Ishikawa (cell line): ENCODE measurements at regions not wholly inside any gene's neighbourhood (a gene's known extent, or its start where the extent isn't known, plus 50 kb on each side); places are given as distances from the start of the nearest gene placed in this dataset.

Experiments
- CEBPB ChIP-seq: IDR thresholded peaks from 2 replicates; pipeline ENCODE4 v1.6.1; 2012
- CREB1 ChIP-seq: IDR thresholded peaks from 2 replicates; pipeline ENCODE4 v1.6.1; 2012; ENCODE audit warnings: low read depth
- EGR1 ChIP-seq: IDR thresholded peaks from 2 replicates; pipeline ENCODE4 v1.6.1; 2012
- FOXM1 ChIP-seq: IDR thresholded peaks from 2 replicates; pipeline ENCODE4 v1.6.1; 2012; ENCODE audit warnings: low read depth, borderline replicate concordance
- MAX ChIP-seq: IDR thresholded peaks from 2 replicates; pipeline ENCODE4 v1.6.1; 2012
- TAF1 ChIP-seq: IDR thresholded peaks from 2 replicates; pipeline ENCODE4 v1.6.1; 2012; ENCODE audit warnings: low read depth, mild to moderate bottlenecking

- TF ChIP-seq CEBPB: no peak
- no peak for TF ChIP-seq FOXM1
- TF ChIP-seq EGR1: no peak
- TF ChIP-seq TAF1: no peak
- no peak for TF ChIP-seq CREB1
- TF ChIP-seq MAX: no peak
Measured at GRCh38 chr5:117107859-117108258, 533.2 kb upstream of the SEMA6A start.
